GM21619 (cell line): ENCODE measurements at regions not wholly inside any gene's neighbourhood (a gene's known extent, or its start where the extent isn't known, plus 50 kb on each side); places are given as distances from the start of the nearest gene placed in this dataset.

ENCODE experiments used
- ATAC-seq: cut with Tn5 transposase; IDR thresholded peaks from one replicate; pipeline ENCODE4 v1.9.1; 2021; ENCODE audit not compliant: unreplicated experiment

GRCh38 chr18:6646801-6647200 is 82.7 kb upstream of the ARHGAP28 start:
- ATAC-seq: no peak

DNA sequence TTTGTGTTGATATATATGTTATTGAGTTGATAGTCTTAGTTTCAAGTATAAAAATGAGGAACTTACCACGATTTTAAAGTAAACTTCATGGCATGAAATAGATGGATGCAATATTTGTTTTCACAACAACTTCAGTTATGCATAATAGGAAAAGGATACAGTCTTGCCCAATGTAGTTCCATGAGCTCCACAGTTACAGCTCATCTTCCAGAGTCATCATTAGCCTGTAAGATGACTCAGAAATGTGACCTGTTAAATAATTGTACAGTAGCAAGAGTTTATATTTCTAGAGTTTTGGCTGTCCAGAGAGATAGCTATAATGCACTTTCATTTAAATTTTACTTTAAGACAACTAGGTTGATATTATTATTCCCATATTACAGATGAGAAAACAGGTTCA is 80.9 kb upstream of the ARHGAP28 start:
- no peak for ATAC-seq

- ATAC-seq: no peak
Measured at GRCh38 chr18:6649421-6650126, 79.9 kb upstream of the ARHGAP28 start.

DNA sequence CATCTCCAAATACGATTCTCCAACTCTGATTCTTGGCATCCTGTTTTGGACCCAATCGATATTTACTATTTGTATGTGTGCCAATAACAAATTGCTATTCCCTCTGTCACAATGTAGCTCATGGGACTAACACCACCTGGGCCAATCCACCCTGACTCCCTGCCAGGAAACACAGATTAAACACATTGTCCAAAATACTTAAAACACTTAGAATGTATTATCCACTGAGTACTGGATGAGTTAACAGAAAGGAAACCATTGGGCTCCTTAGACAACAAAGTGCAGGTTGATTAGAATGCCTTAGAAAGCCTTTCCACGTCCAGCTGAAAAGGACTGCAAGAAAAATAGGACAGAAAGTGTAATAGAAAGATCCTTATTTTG is 79.4 kb upstream of the ARHGAP28 start:
- ATAC-seq: no peak

DNA sequence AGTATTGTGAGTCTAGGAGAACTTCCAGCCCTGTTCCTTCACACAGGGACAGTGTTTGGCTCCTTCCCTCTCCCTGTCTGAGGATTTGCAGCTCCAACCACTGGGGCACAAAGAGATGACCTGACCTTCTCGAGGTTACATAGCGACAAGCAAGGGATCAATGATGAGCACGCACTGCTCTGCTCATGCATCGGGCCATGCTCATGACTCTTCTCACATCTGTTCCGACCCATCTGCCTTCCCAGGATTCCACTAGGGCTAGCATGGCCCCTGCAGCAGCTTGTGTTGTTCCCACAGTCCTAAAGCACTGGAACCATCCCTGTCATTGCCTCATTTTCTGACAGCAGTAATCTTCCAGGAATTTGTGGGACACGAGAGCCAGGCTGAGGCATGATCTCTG is 78.8 kb upstream of the ARHGAP28 start:
- ATAC-seq: no peak

DNA sequence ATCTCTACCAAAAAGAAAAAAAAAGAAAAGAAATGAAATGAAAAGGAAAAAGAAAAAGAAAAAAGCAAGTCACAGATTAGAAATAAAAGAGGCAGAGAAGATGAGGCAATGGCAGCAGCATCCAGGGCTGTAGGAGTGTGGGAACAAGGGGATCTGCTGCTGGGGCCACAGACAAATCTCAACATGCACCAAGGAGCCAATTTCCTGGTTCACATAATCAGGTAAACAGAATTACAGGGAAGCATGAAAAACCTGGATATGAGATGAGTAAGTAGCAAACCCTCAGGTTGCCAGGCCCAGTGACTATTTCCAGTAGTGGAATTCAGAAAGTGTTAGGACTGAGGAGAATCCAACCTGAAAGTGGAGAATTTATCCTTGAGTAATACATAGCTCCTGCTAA is 77.4 kb upstream of the ARHGAP28 start:
- ATAC-seq: no peak

DNA sequence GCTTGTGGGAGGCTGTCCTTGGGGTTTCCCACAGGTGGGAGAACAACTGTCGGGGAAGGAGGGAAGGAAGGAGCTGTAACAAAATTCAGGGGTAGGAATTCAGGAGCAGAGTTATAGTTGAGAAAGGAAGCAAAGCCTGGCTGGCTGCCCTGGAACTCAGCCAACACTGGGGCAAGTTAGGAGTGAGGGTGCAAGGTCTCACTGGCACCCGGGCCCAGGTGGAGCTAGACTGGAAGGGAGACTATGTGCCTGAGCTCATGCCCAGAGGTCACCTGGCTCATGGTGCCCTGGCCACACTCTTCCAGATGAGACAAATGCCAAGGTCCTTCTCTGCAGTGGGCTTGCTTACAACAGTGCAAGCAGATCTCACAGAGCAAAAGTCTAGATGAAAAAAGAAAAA is 75.6 kb upstream of the ARHGAP28 start:
- no peak for ATAC-seq

GRCh38 chr18:6659963-6660725 is 69.4 kb upstream of the ARHGAP28 start:
- no peak for ATAC-seq

DNA sequence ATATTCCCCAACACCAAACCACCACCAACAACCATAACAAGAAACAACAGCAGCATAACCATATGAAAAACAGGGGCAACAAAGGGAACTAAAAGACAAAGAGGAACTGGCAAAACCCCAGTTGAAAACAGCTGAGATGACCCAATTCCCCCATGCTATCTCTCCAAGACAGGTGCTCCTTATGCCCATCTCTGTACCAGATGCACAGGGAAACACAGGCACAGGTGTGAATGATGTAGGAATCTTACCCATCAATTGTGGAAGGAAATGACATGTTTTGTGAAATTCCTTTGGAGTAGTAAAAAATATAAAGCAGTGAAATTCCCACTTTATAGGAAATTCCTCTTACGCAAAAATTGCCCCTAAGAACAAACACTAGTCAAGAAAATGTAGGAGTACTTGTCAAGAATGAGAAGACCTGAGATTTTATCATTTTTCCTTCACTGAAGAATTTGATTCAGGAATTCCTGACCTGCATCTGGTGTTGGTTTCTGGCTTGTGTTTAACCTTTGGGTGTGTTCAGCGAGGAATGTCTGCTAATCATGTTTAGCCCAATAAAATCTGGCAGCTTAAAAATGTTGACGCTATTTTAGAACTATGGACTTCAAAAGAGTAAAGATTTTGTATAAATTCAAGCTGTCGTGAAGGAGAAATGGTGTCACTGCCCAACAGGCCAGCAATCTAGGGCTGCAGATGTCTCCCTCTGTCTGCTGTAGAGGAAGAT is 67.7 kb upstream of the ARHGAP28 start:
- no peak for ATAC-seq

DNA sequence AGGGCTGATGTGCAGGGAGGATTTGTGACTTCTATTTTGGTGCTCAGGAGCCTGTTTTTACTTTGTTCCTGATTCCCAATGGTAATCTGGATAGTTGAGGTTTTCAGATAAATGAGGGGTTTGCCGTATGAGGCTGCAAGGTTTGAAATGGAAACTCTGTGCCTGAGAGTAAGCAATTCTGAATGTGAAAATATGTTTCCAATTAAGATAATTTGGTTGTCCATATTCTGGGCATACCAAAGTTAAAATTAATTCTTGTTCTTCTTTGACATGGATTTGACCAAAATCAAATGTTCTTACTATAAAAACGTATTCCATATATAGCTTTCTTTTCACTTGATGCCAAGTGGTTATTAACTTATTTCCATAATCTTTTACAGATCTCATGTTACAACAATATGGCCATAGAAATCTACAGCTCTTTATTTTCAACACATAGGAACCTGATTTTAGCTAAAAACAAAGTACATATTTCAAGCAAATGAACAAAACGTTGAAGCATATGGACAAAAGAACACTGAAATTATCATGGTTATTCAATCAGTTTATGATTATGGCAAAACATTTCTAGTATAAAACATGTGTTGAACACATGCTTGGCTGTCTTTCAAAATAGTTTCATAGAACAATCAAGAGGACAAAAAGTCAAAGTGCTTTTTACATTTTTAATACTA is 63.4 kb upstream of the ARHGAP28 start:
- no peak for ATAC-seq

DNA sequence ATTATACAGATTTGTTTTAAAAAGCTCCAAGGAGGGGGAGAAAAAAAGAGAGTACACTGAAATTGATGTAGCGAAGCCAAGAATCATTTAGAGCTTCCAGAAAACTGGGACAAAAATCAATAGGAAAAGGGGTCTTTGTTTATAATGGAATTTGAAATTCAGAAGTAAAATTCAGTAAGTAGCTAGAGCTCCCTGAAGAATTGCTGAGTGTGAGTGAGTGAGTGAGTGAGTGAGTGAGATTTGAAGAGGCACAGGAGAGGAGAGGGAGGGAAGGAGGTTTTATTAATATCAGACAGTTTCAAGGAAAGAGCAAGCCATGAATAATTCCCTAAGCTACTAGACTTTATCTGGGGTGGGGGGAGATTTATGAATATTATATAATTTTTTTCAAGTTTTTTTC is 60.7 kb upstream of the ARHGAP28 start:
- ATAC-seq: no peak

DNA sequence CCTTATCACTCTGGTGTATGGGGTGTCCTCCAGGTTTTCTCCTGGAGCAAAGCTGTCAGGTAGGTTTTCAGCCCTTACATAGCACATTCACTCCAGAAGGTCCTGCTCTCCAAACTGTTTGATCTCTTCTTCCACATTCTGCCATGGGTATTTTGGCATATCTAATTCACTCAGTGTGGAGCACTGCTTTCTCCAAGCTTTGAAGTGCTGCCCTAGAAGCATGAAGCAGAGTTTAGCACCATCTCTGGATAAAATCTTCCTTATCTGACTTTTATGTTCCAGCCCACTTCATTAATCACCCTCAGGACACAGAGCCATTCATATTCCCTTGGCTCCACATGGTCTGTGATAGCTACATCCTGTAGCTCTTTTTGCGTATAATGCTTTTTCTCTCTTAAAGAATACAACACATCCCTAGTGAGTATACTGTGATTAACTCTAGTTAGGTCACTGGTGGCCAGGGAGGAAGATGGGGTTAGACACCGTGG is 56.7 kb upstream of the ARHGAP28 start:
- ATAC-seq: no peak

GRCh38 chr18:6677086-6677485 is 52.4 kb upstream of the ARHGAP28 start:
- no peak for ATAC-seq

DNA sequence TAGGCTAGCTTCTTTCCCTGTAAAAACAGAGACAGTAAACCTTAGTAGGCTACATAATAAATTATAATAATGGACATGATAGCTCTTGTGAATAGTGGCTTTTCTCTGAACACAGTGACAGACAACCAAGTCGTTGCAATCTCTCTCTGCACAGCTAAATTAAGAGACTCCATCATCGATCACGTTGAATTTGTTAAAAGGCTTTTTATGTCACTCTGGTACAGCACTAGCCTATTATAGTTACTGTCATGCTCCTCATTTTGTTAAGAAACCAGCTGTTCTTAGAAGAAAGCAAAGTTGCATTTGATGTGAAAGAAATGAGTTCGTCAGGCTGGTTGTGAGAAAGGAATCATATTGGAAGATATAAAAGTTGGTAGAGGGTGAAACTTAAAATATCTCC is 50.3 kb upstream of the ARHGAP28 start:
- ATAC-seq: no peak
